B cell (primary cell): ENCODE measurements at regions not wholly inside any gene's neighbourhood (a gene's known extent, or its start where the extent isn't known, plus 50 kb on each side); places are given as distances from the start of the nearest gene placed in this dataset.

Experiments
- ATAC-seq: fragments of 200-7000 bp; cut with Tn5 transposase; one replicate; pipeline ENCODE4 v1.10.0; 2021; ENCODE audit warnings: low read depth, mild to moderate bottlenecking, moderate number of reproducible peaks, moderate library complexity
- CTCF ChIA-PET: fragments of 350-600 bp; sonication (Branson Sonifier 250); formaldehyde crosslinking; loops from one replicate; lab custom pipeline; 2021; ENCODE audit warnings: antibody characterized with exemption, inconsistent platforms; lab: Charles Lee
- POLR2A ChIA-PET: fragments of 350-600 bp; sonication (Branson Sonifier 250); formaldehyde crosslinking; loops from one replicate; lab custom pipeline; 2021; ENCODE audit warnings: antibody characterized with exemption; lab: Charles Lee
- DNase-seq: peaks from one replicate; pipeline ENCODE4 v3.0.0; 2013
- H2AFZ ChIP-seq: 2 replicates; pipeline ENCODE4 v1.6.1; 2012; ENCODE audit warnings: mild to moderate bottlenecking, low read depth, low read length; ENCODE audit not compliant: insufficient read depth, poor library complexity, severe bottlenecking
- H3K27ac ChIP-seq, 2 donors: 1 replicate in 1 of 2; 2 replicates in 1 of 2; pipeline ENCODE4 v1.5.1; 2012 to 2013; ENCODE audit warnings: low read length in 2 of 2, mild to moderate bottlenecking in 2 of 2, moderate library complexity in 1 of 2
- H3K27me3 ChIP-seq, 4 experiments: fragments of 200-600 bp in 1 of 4; sonication (generic) in 1 of 4; replicated peaks in 1 of 4; 1 replicate in 2 of 4; 2 replicates in 2 of 4; pipeline versions ENCODE4 v1.6.1 to v1.7.0; 2013 to 2016; ENCODE audit warnings: low read length in 3 of 4, mild to moderate bottlenecking in 2 of 4, mixed read lengths in 1 of 4, moderate library complexity in 1 of 4; ENCODE audit not compliant: insufficient read depth in 4 of 4, control insufficient read depth in 3 of 4; ENCODE audit errors: control extremely low read depth in 1 of 4
- H3K36me3 ChIP-seq, 2 experiments: replicated peaks in 1 of 2; 1 replicate in 1 of 2; 2 replicates in 1 of 2; pipeline versions ENCODE4 v1.6.1 to v1.7.1; 2013; ENCODE audit warnings: low read length in 1 of 2; ENCODE audit not compliant: insufficient read depth in 2 of 2, control insufficient read depth in 1 of 2; ENCODE audit errors: control extremely low read depth in 1 of 2, extremely low read depth in 1 of 2
- H3K4me1 ChIP-seq, 2 donors: fragments of 200-600 bp in 1 of 2; sonication (generic) in 1 of 2; 1 replicate in 1 of 2; 2 replicates in 1 of 2; pipeline versions ENCODE4 v1.5.1 to v1.6.1; 2013 to 2017; ENCODE audit warnings: low read length in 2 of 2; ENCODE audit not compliant: control insufficient read depth in 2 of 2, insufficient read depth in 2 of 2
- H3K4me2 ChIP-seq: replicated peaks from 2 replicates; pipeline ENCODE3; 2012; ENCODE audit warnings: mild to moderate bottlenecking, low read depth, low read length; ENCODE audit not compliant: poor library complexity, severe bottlenecking
- H3K4me3 ChIP-seq, 5 experiments: fragments of 200-600 bp in 1 of 5; sonication (generic) in 1 of 5; 1 replicate in 3 of 5; 2 replicates in 2 of 5; pipeline versions ENCODE4 v1.5.1 to v1.7.0; 2011 to 2016; ENCODE audit warnings: low read length in 4 of 5, mild to moderate bottlenecking in 4 of 5, low read depth in 2 of 5, control low read depth in 1 of 5, moderate library complexity in 1 of 5; ENCODE audit not compliant: insufficient read depth in 1 of 5; ENCODE audit errors: control extremely low read depth in 1 of 5, extremely low read depth in 1 of 5
- H3K79me2 ChIP-seq: fragments of 200-600 bp; sonication (generic); one replicate; pipeline ENCODE4 v1.6.0; 2016; ENCODE audit warnings: low read length; ENCODE audit not compliant: control insufficient read depth, insufficient read depth
- H3K9ac ChIP-seq: fragments of 200-600 bp; sonication (generic); 2 replicates; pipeline ENCODE4 v1.6.1; 2017; ENCODE audit warnings: mild to moderate bottlenecking, low read length, moderate library complexity
- H3K9me3 ChIP-seq, 3 donors: one replicate each; pipeline versions ENCODE4 v1.6.1 to v1.7.1; 2013; ENCODE audit warnings: low read length in 2 of 3; ENCODE audit not compliant: control insufficient read depth in 2 of 3, insufficient read depth in 1 of 3; ENCODE audit errors: control extremely low read depth in 1 of 3
- H4K20me1 ChIP-seq: 2 replicates; pipeline ENCODE4 v1.6.0; 2012; ENCODE audit warnings: mild to moderate bottlenecking, low read length; ENCODE audit not compliant: insufficient read depth, control insufficient read depth, poor library complexity, severe bottlenecking
- H3K27ac Mint-ChIP-seq: one replicate; pipeline ENCODE4 v1.8.0; 2021; ENCODE audit warnings: mixed read lengths
- H3K27me3 Mint-ChIP-seq: one replicate; pipeline ENCODE4 v1.8.0; 2021; ENCODE audit warnings: mixed read lengths
- H3K4me1 Mint-ChIP-seq: one replicate; pipeline ENCODE4 v1.8.0; 2021; ENCODE audit warnings: mixed read lengths
- H3K4me3 Mint-ChIP-seq: one replicate; pipeline ENCODE4 v1.8.0; 2021; ENCODE audit warnings: mixed read lengths
- H3K9me3 Mint-ChIP-seq: one replicate; pipeline ENCODE4 v1.8.0; 2022; ENCODE audit warnings: mixed read lengths; ENCODE audit not compliant: insufficient read depth
- CTCF ChIP-seq: fragments of 200-600 bp; IDR thresholded peaks from one replicate; pipeline ENCODE4 v1.8.0; 2022; ENCODE audit warnings: antibody characterized with exemption, mild to moderate bottlenecking
- EZH2 ChIP-seq: IDR thresholded peaks from 2 replicates; pipeline ENCODE4 v1.6.1; 2012; ENCODE audit warnings: borderline replicate concordance, low read depth, mild to moderate bottlenecking, moderate library complexity, low read length; ENCODE audit not compliant: insufficient read depth, poor library complexity, severe bottlenecking
- WGBS: methylation state at CpG from one replicate; pipeline ENCODE4 v1.1.5; 2013; ENCODE audit warnings: missing lambda C conversion rate; ENCODE audit not compliant: insufficient coverage; 5-methylcytosine and 5-hydroxymethylcytosine counted together
- intact Hi-C: fragments of 100-400 bp; cut with micrococcal nuclease; formaldehyde crosslinking; loops from one replicate; pipeline ENCODE4 v1.10.0; 2022

GRCh38 chr10:10520491-10521385 lies 496.9 kb upstream of the CELF2 start:
- no peak overlapping the region for H3K27ac Mint-ChIP-seq
- H3K9me3 Mint-ChIP-seq: no peaks in the 10 kb centered on the region
- 82% methylated on average over 6 of the region's 12 CpGs for WGBS

More at GRCh38 chr10:10520491-10521385, 496.9 kb upstream of the CELF2 start:
- DNase-seq (no peak), ATAC-seq (peak; percentile 31)
- H3K4me1 ChIP-seq: no peaks in the 10 kb centered on the region
- CTCF ChIA-PET: interaction anchor here (1.3 kb wide), 1 partner anchor 10 kb away, joined by 3 read pairs; no protein-coding TSS in a partner anchor
- H3K79me2 ChIP-seq: no peaks in the 10 kb centered on the region
- no peak overlapping the region for H3K27ac ChIP-seq
- no peak overlapping the region for H3K4me2 ChIP-seq
- no peak overlapping the region for H3K9ac ChIP-seq
- Mint-ChIP-seq H3K27me3 (no peaks in the 10 kb centered on the region), H3K4me1 (peaks cover 6% of the 10 kb centered on the region), H3K4me3 (no peak overlapping the region)
- H3K27me3 ChIP-seq: no peaks in the 10 kb centered on the region
- no peaks in the 10 kb centered on the region for H3K9me3 ChIP-seq
- H4K20me1 ChIP-seq: no peaks in the 10 kb centered on the region
- intact Hi-C loops: no loop called here
- no peak overlapping the region for H3K4me3 ChIP-seq
- H2AFZ ChIP-seq: no peak overlapping the region
- no peaks in the 10 kb centered on the region for H3K36me3 ChIP-seq
- POLR2A ChIA-PET: no interaction called here
- TF ChIP-seq EZH2 (no peak), CTCF (no peak)
